ENCODE measurements at regions not wholly inside any gene's neighbourhood (a gene's known extent, or its start where the extent isn't known, plus 50 kb on each side); places are given as distances from the start of the nearest gene placed in this dataset.

GRCh38 chr1:60894130-60894529, 188.2 kb upstream of the NFIA start:
- H3K9me3 ChIP-seq: no peaks in the 10 kb centered on the region
- WGBS, 3 donors: 67 to 73% (median 72%) methylated on average over 3 of the region's 3 CpGs
- intact Hi-C loops (cut with DNase I): no loop called here
- peaks cover 17% of the 10 kb centered on the region for H3K4me1 ChIP-seq
- no peak for ATAC-seq
- H3K4me3 ChIP-seq: no peak overlapping the region
- TF ChIP-seq CTCF (IDR thresholded peaks at IDR 0.05): no peak
- H3K27ac ChIP-seq: no peak overlapping the region
- H3K36me3 ChIP-seq (ENCODE audit: insufficient read depth in 1 of 2, low read depth in 1 of 2): no peaks in the 10 kb centered on the region
- no peaks in the 10 kb centered on the region for H3K27me3 ChIP-seq (ENCODE audit: insufficient read depth in 3 of 3, low read length in 2 of 3)
- DNase-seq: no peak

- Histone ChIP-seq H3K4me3 (no peak overlapping the region), H3K4me1 (peaks cover 17% of the 10 kb centered on the region), H3K36me3 (ENCODE audit: insufficient read depth in 1 of 2, low read depth in 1 of 2) (no peaks in the 10 kb centered on the region), H3K27me3 (ENCODE audit: insufficient read depth in 3 of 3, low read length in 2 of 3) (no peaks in the 10 kb centered on the region), H3K9me3 (no peaks in the 10 kb centered on the region), H3K27ac (no peak overlapping the region)
- WGBS, 3 donors: 44 to 60% (median 55%) methylated on average over 11 of the region's 11 CpGs
- no peak for TF ChIP-seq CTCF (IDR thresholded peaks at IDR 0.05)
- intact Hi-C loops (cut with DNase I): no loop called here
- ATAC-seq (no peak), DNase-seq (no peak)
These were observed 189.0 kb upstream of the NFIA start for GRCh38 chr1:60893136-60893930.

- no peak overlapping the region for H3K27ac ChIP-seq
- 69 to 96% (median 91%) methylated on average over 3 of the region's 3 CpGs for WGBS, 3 donors
- H3K4me3 ChIP-seq: no peak overlapping the region
- no peaks in the 10 kb centered on the region for H3K27me3 ChIP-seq (ENCODE audit: insufficient read depth in 3 of 3, low read length in 2 of 3)
- ATAC-seq (no peak), DNase-seq (no peak)
- H3K9me3 ChIP-seq: no peaks in the 10 kb centered on the region
- H3K4me1 ChIP-seq: peaks cover 12% of the 10 kb centered on the region
- intact Hi-C loops (cut with DNase I): loop anchor here in 1 of 2 donors (1.0 kb wide), 1 partner anchor 19 kb away; no protein-coding TSS in a partner anchor
- no peak for TF ChIP-seq CTCF (IDR thresholded peaks at IDR 0.05)
- no peaks in the 10 kb centered on the region for H3K36me3 ChIP-seq (ENCODE audit: insufficient read depth in 1 of 2, low read depth in 1 of 2)
These were observed 190.6 kb upstream of the NFIA start for GRCh38 chr1:60891765-60892164.

- no peak for ATAC-seq
- no peaks in the 10 kb centered on the region for H3K9me3 ChIP-seq
- no peak overlapping the region for H3K4me3 ChIP-seq
- H3K4me1 ChIP-seq: peaks cover 12% of the 10 kb centered on the region
- no peak for DNase-seq
- H3K36me3 ChIP-seq (ENCODE audit: insufficient read depth in 1 of 2, low read depth in 1 of 2): no peaks in the 10 kb centered on the region
- intact Hi-C loops (cut with DNase I): no loop called here
- no peak overlapping the region for H3K27ac ChIP-seq
- TF ChIP-seq CTCF (IDR thresholded peaks at IDR 0.05): no peak
- no peaks in the 10 kb centered on the region for H3K27me3 ChIP-seq (ENCODE audit: insufficient read depth in 3 of 3, low read length in 2 of 3)
- WGBS, 3 donors: 84 to 88% (median 86%) methylated on average over 6 of the region's 6 CpGs
These were observed 191.1 kb upstream of the NFIA start for GRCh38 chr1:60891281-60891680.

- Histone ChIP-seq H3K27ac (no peak overlapping the region), H3K9me3 (no peaks in the 10 kb centered on the region), H3K36me3 (ENCODE audit: insufficient read depth in 1 of 2, low read depth in 1 of 2) (no peaks in the 10 kb centered on the region), H3K4me3 (no peak overlapping the region), H3K4me1 (peaks cover 6% of the 10 kb centered on the region), H3K27me3 (ENCODE audit: insufficient read depth in 3 of 3, low read length in 2 of 3) (no peaks in the 10 kb centered on the region)
- DNase-seq (no peak), ATAC-seq (no peak)
- intact Hi-C loops (cut with DNase I): no loop called here
- no peak for TF ChIP-seq CTCF (IDR thresholded peaks at IDR 0.05)
These were observed 191.7 kb upstream of the NFIA start for GRCh38 chr1:60890664-60891063.

All from psoas muscle (tissue), 7 donors.